Kidney (tissue), 13 donors: ENCODE measurements at regions not wholly inside any gene's neighbourhood (a gene's known extent, or its start where the extent isn't known, plus 50 kb on each side); places are given as distances from the start of the nearest gene placed in this dataset.

ENCODE experiments used
- DNase-seq, 5 donors: peaks; one replicate each; pipeline ENCODE4 v3.0.0-alpha.2; 2013 to 2020
- FAIRE-seq: peaks from 2 replicates; lab custom pipeline; 2012; peaks lifted over from hg19 to GRCh38; lab: Jason Lieb, UNC
- H3K27ac ChIP-seq, 2 donors: one replicate each; pipeline ENCODE4 v1.7.0; 2013; ENCODE audit warnings: low read depth in 2 of 2, low read length in 2 of 2, inconsistent platforms in 1 of 2
- H3K27me3 ChIP-seq: one replicate; pipeline ENCODE4 v1.7.1; 2013; ENCODE audit warnings: low read length, inconsistent platforms; ENCODE audit not compliant: control insufficient read depth, insufficient read depth
- H3K36me3 ChIP-seq, 3 donors: one replicate each; pipeline versions ENCODE4 v1.7.0 to v1.7.1; 2013; ENCODE audit warnings: low read length in 3 of 3, control low read depth in 1 of 3, inconsistent platforms in 1 of 3; ENCODE audit not compliant: insufficient read depth in 3 of 3, control insufficient read depth in 2 of 3
- H3K4me1 ChIP-seq, 3 donors: one replicate each; pipeline versions ENCODE4 v1.7.0 to v1.7.1; 2013; ENCODE audit warnings: low read length in 3 of 3, inconsistent platforms in 1 of 3, low read depth in 1 of 3; ENCODE audit not compliant: control insufficient read depth in 2 of 3, insufficient read depth in 2 of 3
- H3K4me3 ChIP-seq, 3 donors: one replicate each; pipeline versions ENCODE4 v1.7.0 to v1.8.1; 2013; ENCODE audit warnings: low read length in 3 of 3, control low read depth in 1 of 3, inconsistent platforms in 1 of 3
- H3K9ac ChIP-seq, 3 donors: one replicate each; pipeline versions ENCODE4 v1.7.0 to v1.7.1; 2013; ENCODE audit warnings: low read length in 3 of 3, control low read depth in 1 of 3, inconsistent platforms in 1 of 3
- H3K9me3 ChIP-seq, 3 donors: one replicate each; pipeline versions ENCODE4 v1.7.0 to v1.7.1; 2013; ENCODE audit warnings: low read length in 3 of 3, control low read depth in 1 of 3, inconsistent platforms in 1 of 3; ENCODE audit not compliant: control insufficient read depth in 2 of 3, insufficient read depth in 1 of 3
- intact Hi-C: fragments of 100-400 bp; cut with DNase I; formaldehyde crosslinking; loops from one replicate; pipeline ENCODE4 v1.11.1; 2022
- TF ChIP-seq, protein P1 (sequence below): IDR thresholded peaks from 3 replicates; pipeline ENCODE4 v1.5.1; 2012; ENCODE audit warnings: mild to moderate bottlenecking, moderate library complexity, borderline replicate concordance; ENCODE audit not compliant: insufficient read depth; ENCODE audit errors: extremely low read depth
- donor health status: control.
- donor health status: control.
- donor health status: control.
- donor health status: control.
- donor health status: control.
- donor health status: DM: yes; HTN: yes; CAD: no.
- donor health status: Normal renal cell carcinoma (clear cell type).

DNA sequence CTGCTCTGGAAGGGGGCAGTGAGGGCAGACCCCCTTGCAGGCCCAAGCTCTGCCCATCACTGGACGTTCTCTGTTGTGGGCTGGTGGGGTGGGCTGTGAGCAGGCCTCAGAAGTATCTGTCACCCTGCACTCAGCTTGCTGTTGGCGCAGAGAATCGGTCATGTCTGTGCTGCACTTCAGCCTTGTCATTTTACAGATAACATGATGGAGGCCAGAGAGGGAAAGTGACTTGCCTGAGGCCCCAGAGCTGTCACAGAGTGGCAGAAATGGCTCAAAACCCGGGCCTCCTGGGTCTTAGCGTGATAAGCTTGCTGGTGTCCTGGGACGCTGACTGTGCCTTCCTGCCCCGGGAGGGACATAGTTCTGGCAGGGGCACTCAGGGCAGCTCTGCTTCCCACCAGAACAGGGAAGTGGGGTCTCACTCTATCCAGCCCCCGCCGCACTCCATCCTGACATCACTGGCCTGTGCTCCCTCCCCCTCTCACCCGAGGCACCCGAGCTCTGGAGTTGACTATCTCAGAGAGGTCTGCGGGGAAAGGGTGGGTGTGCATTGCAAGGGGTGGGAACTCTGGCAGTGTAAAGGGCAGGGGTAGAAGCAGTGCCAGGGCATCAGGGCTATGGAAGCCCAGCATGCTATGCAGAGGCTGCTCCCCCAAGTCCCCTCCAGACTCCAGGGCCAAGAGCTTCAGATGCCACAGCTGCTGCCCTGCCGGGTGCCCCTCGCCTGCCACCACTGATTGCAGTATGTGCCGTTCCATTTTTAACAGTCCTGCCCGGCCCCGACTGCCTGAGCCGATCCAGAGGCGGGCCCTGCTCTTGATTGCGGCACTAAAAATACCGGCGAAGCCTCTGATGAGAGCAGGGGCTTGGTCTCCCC lies 50.4 kb upstream of the NECTIN1 start:
- Histone ChIP-seq H3K4me3 (no peak overlapping the region), H3K4me1 (no peaks in the 10 kb centered on the region), H3K27me3 (no peaks in the 10 kb centered on the region), H3K9ac (no peak overlapping the region), H3K36me3 (no peaks in the 10 kb centered on the region), H3K27ac (no peak overlapping the region), H3K9me3 (no peaks in the 10 kb centered on the region)
- intact Hi-C loops, result no loop called here
- TF ChIP-seq, protein P1, sequence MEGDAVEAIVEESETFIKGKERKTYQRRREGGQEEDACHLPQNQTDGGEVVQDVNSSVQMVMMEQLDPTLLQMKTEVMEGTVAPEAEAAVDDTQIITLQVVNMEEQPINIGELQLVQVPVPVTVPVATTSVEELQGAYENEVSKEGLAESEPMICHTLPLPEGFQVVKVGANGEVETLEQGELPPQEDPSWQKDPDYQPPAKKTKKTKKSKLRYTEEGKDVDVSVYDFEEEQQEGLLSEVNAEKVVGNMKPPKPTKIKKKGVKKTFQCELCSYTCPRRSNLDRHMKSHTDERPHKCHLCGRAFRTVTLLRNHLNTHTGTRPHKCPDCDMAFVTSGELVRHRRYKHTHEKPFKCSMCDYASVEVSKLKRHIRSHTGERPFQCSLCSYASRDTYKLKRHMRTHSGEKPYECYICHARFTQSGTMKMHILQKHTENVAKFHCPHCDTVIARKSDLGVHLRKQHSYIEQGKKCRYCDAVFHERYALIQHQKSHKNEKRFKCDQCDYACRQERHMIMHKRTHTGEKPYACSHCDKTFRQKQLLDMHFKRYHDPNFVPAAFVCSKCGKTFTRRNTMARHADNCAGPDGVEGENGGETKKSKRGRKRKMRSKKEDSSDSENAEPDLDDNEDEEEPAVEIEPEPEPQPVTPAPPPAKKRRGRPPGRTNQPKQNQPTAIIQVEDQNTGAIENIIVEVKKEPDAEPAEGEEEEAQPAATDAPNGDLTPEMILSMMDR, result no peak
- FAIRE-seq, result no peak
- peak in 1 of 5 donors; percentile 49 for DNase-seq
